ENCODE measurements at regions not wholly inside any gene's neighbourhood (a gene's known extent, or its start where the extent isn't known, plus 50 kb on each side); places are given as distances from the start of the nearest gene placed in this dataset.

DNA sequence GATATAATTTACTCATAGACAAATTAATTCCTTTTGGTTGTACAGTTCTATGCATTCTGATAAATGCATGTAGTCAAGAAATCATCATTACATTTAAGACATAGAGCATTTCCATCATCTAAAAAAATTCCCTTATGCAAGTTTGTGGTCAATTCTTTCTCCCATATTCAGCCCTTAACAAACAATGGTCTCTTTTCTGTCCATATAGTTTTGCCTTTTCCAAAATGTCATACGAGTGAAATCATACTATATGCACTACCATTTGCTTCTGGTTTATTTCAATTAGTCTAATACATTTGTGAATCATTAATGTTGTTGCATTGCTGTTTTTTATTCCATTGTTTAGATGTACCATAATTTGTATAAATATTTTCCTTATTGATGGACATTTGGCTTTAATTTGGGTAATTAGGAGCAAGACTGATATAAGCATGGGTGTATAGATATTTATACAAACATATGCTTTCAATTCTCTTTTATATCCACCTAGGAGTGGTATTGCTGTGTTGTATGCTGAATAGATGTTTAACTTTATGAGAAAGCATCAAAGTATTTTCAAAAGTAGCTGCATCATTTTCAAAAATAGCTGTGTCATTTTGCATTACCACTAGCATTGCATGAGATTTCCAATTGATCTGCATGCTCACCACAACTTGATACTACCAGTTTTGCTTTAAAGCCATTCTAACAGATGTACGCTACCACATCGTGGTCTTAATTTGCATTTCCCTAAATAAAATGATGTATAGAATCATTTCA lies 397.0 kb upstream of the ADAMTS5 start:
- DNase-seq (no peak), ATAC-seq (ENCODE audit: insufficient read depth, low FRiP score) (no peak)
- H3K4me1 ChIP-seq (ENCODE audit: control insufficient read depth in 5 of 5, insufficient read depth in 5 of 5, low read length in 5 of 5) = peaks cover 0 to 2% (median 0%) of the 10 kb centered on the region in 5 donors
- peaks cover 0 to 2% (median 0%) of the 10 kb centered on the region in 4 donors for H3K9me3 ChIP-seq (ENCODE audit: control insufficient read depth in 4 of 4, insufficient read depth in 3 of 4, low read length in 3 of 4)
- TF ChIP-seq, protein P1, sequence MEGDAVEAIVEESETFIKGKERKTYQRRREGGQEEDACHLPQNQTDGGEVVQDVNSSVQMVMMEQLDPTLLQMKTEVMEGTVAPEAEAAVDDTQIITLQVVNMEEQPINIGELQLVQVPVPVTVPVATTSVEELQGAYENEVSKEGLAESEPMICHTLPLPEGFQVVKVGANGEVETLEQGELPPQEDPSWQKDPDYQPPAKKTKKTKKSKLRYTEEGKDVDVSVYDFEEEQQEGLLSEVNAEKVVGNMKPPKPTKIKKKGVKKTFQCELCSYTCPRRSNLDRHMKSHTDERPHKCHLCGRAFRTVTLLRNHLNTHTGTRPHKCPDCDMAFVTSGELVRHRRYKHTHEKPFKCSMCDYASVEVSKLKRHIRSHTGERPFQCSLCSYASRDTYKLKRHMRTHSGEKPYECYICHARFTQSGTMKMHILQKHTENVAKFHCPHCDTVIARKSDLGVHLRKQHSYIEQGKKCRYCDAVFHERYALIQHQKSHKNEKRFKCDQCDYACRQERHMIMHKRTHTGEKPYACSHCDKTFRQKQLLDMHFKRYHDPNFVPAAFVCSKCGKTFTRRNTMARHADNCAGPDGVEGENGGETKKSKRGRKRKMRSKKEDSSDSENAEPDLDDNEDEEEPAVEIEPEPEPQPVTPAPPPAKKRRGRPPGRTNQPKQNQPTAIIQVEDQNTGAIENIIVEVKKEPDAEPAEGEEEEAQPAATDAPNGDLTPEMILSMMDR (IDR thresholded peaks at IDR 0.05; ENCODE audit: control extremely low read depth, extremely low read depth) = no peak
- H3K9ac ChIP-seq (ENCODE audit: insufficient read depth in 1 of 2, low read length in 2 of 2) = no peak overlapping the region
- WGBS, 2 donors = 93 to 95% methylated on average over 3 of the region's 3 CpGs
- H3K27me3 ChIP-seq (ENCODE audit: control insufficient read depth in 3 of 3, insufficient read depth in 3 of 3, low read length in 2 of 3) = no peaks in the 10 kb centered on the region
- H3K4me3 ChIP-seq = no peak overlapping the region
- H3K27ac ChIP-seq (ENCODE audit: low read depth in 1 of 2, low read length in 1 of 2) = no peak overlapping the region
- no peaks in the 10 kb centered on the region for H3K36me3 ChIP-seq (ENCODE audit: control insufficient read depth in 4 of 4, insufficient read depth in 4 of 4, low read length in 4 of 4)

DNA sequence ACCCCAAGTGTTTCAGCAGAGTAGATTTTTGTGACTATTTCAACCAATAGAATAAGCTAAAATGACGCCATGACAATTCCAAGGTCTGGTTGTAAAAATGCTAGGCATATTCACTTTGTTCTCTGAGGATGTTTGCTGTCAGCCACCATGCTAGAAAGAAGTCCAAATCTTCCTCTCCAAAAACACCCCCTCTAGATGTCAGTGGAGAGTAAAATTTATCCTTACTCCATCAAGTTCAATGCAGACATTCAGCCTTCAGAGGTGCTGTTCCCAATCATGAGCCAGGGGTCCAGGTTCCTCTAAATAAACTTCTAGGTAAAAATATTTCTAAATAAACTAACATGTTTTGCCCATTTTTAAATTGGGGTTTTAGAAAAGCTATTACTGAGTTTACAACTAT lies 395.4 kb upstream of the ADAMTS5 start:
- DNase-seq (no peak), ATAC-seq (ENCODE audit: insufficient read depth, low FRiP score) (no peak)
- Histone ChIP-seq H3K27me3 (ENCODE audit: control insufficient read depth in 3 of 3, insufficient read depth in 3 of 3, low read length in 2 of 3) (no peaks in the 10 kb centered on the region), H3K9me3 (ENCODE audit: control insufficient read depth in 4 of 4, insufficient read depth in 3 of 4, low read length in 3 of 4) (no peaks in the 10 kb centered on the region), H3K9ac (ENCODE audit: insufficient read depth in 1 of 2, low read length in 2 of 2) (no peak overlapping the region), H3K36me3 (ENCODE audit: control insufficient read depth in 4 of 4, insufficient read depth in 4 of 4, low read length in 4 of 4) (no peaks in the 10 kb centered on the region), H3K4me3 (no peak overlapping the region), H3K4me1 (ENCODE audit: control insufficient read depth in 5 of 5, insufficient read depth in 5 of 5, low read length in 5 of 5) (no peaks in the 10 kb centered on the region), H3K27ac (ENCODE audit: low read depth in 1 of 2, low read length in 1 of 2) (no peak overlapping the region)
- 84 to 88% methylated on average over 1 of the region's 1 CpG for WGBS, 2 donors
- TF ChIP-seq, protein P1 (IDR thresholded peaks at IDR 0.05; ENCODE audit: control extremely low read depth, extremely low read depth) = no peak

DNA sequence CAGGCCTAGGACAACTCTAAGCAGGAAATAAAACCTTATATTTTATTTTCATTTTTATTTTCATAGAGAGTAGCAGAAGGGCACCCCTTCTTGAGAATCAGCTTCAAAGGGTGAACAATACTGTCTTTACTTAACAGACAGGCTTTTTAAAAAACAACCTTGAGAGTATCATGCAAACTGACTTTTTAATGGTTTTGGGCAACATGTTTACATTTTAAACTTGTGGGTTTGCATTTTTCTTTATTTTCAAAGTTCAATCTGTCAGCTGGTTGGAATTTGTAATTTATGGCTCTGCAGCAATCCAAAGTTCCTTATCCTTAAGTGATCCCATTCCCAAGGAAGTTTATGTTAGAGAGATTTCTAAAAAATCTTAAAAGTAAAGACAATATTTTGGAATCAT lies 392.3 kb upstream of the ADAMTS5 start:
- H3K9me3 ChIP-seq (ENCODE audit: control insufficient read depth in 4 of 4, insufficient read depth in 3 of 4, low read length in 3 of 4) = no peaks in the 10 kb centered on the region
- no peaks in the 10 kb centered on the region for H3K27me3 ChIP-seq (ENCODE audit: control insufficient read depth in 3 of 3, insufficient read depth in 3 of 3, low read length in 2 of 3)
- ATAC-seq (ENCODE audit: insufficient read depth, low FRiP score) = no peak
- H3K27ac ChIP-seq (ENCODE audit: low read depth in 1 of 2, low read length in 1 of 2) = no peak overlapping the region
- no peaks in the 10 kb centered on the region for H3K36me3 ChIP-seq (ENCODE audit: control insufficient read depth in 4 of 4, insufficient read depth in 4 of 4, low read length in 4 of 4)
- no peak for DNase-seq
- H3K4me1 ChIP-seq (ENCODE audit: control insufficient read depth in 5 of 5, insufficient read depth in 5 of 5, low read length in 5 of 5) = no peaks in the 10 kb centered on the region
- H3K9ac ChIP-seq (ENCODE audit: insufficient read depth in 1 of 2, low read length in 2 of 2) = no peak overlapping the region
- TF ChIP-seq, protein P1 (IDR thresholded peaks at IDR 0.05; ENCODE audit: control extremely low read depth, extremely low read depth) = no peak
- no peak overlapping the region for H3K4me3 ChIP-seq

DNA sequence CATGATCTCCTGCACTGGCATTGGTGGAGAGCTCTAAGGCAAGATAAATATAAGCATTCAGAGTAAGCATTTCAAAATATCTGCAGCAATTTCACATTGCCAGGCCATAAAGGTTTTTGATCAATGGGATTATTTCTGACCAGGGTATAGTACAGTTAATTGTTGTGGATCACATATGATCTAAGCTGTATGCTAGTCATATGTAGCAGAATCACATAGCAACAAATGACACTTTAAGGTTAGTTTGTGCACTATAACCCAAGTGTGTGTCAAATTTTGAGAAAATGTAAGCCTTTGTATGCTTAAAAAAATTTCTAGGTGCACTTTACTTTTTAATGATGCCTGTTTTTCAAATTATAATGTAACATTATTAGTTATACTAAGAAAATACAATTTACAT lies 386.0 kb upstream of the ADAMTS5 start:
- DNase-seq = no peak
- ATAC-seq (ENCODE audit: insufficient read depth, low FRiP score) = no peak
- no peak overlapping the region for H3K9ac ChIP-seq (ENCODE audit: insufficient read depth in 1 of 2, low read length in 2 of 2)
- no peak overlapping the region for H3K4me3 ChIP-seq
- TF ChIP-seq, protein P1 (IDR thresholded peaks at IDR 0.05; ENCODE audit: control extremely low read depth, extremely low read depth) = no peak
- no peak overlapping the region for H3K27ac ChIP-seq (ENCODE audit: low read depth in 1 of 2, low read length in 1 of 2)
- no peaks in the 10 kb centered on the region for H3K36me3 ChIP-seq (ENCODE audit: control insufficient read depth in 4 of 4, insufficient read depth in 4 of 4, low read length in 4 of 4)
- no peaks in the 10 kb centered on the region for H3K9me3 ChIP-seq (ENCODE audit: control insufficient read depth in 4 of 4, insufficient read depth in 3 of 4, low read length in 3 of 4)
- H3K4me1 ChIP-seq (ENCODE audit: control insufficient read depth in 5 of 5, insufficient read depth in 5 of 5, low read length in 5 of 5) = no peaks in the 10 kb centered on the region
- H3K27me3 ChIP-seq (ENCODE audit: control insufficient read depth in 3 of 3, insufficient read depth in 3 of 3, low read length in 2 of 3) = no peaks in the 10 kb centered on the region

All from lung (tissue), 11 donors.